Body of pancreas (tissue), 4 donors: ENCODE measurements at regions not wholly inside any gene's neighbourhood (a gene's known extent, or its start where the extent isn't known, plus 50 kb on each side); places are given as distances from the start of the nearest gene placed in this dataset.

ENCODE experiments used
- CTCF ChIP-seq, 7 experiments: fragments of 450-650 bp in 4 of 7; fragments of 200-600 bp in 3 of 7; sonication (generic) in 3 of 7; IDR thresholded peaks; one replicate each; pipeline ENCODE4 v1.5.1; 2016 to 2019; ENCODE audit warnings: antibody characterized with exemption in 7 of 7
- POLR2A ChIP-seq, 3 donors: fragments of 450-650 bp; IDR thresholded peaks; one replicate each; pipeline ENCODE4 v1.6.1; 2016; ENCODE audit warnings: antibody characterized with exemption in 3 of 3, mild to moderate bottlenecking in 2 of 3

GRCh38 chr2:8036366-8036765, 645.5 kb upstream of the ID2 start:
- TF ChIP-seq CTCF (IDR thresholded peaks at IDR 0.05) (no peak), POLR2A (IDR thresholded peaks at IDR 0.05) (no peak)
